OCI-LY3 (cell line): ENCODE measurements at regions not wholly inside any gene's neighbourhood (a gene's known extent, or its start where the extent isn't known, plus 50 kb on each side); places are given as distances from the start of the nearest gene placed in this dataset.

ENCODE experiments used
- H2AFZ ChIP-seq: fragments of 200-600, 300-600 bp; shearing (Covaris generic); 2 replicates; pipeline ENCODE4 v1.6.0; 2014; ENCODE audit warnings: antibody characterized with exemption, low read depth, low read length
- H3K27ac ChIP-seq: fragments of 200-600, 300-600 bp; sonication (generic); 2 replicates; pipeline ENCODE4 v1.5.1; 2014; ENCODE audit warnings: mild to moderate bottlenecking, low read length, moderate library complexity, mixed read lengths
- H3K27me3 ChIP-seq: fragments of 200-600, 300-600 bp; sonication (generic); 2 replicates; pipeline ENCODE4 v1.6.1; 2014; ENCODE audit warnings: low read depth, low read length, mixed read lengths
- H3K36me3 ChIP-seq: fragments of 200-600, 300-600 bp; sonication (generic); replicated peaks from 2 replicates; pipeline ENCODE3; 2014; ENCODE audit warnings: low read depth, low read length, mixed read lengths
- H3K4me1 ChIP-seq: fragments of 300-600, 200-600 bp; sonication (generic); 2 replicates; pipeline ENCODE4 v1.6.1; 2014; ENCODE audit warnings: low read length, mixed read lengths
- H3K4me2 ChIP-seq: fragments of 200-600, 300-600 bp; sonication (generic); 2 replicates; pipeline ENCODE4 v1.6.1; 2014; ENCODE audit warnings: low read length, mixed read lengths
- H3K4me3 ChIP-seq: fragments of 300-600, 200-600 bp; sonication (generic); 2 replicates; pipeline ENCODE4 v1.5.1; 2014; ENCODE audit warnings: antibody characterized with exemption, mild to moderate bottlenecking, low read length, moderate library complexity
- H3K79me2 ChIP-seq: fragments of 300-600, 200-600 bp; shearing (Covaris generic); 2 replicates; pipeline ENCODE4 v1.6.1; 2014; ENCODE audit warnings: mild to moderate bottlenecking, low read length, mixed read lengths
- H3K9ac ChIP-seq: fragments of 300-600, 200-600 bp; shearing (Covaris generic); 2 replicates; pipeline ENCODE4 v1.6.0; 2014; ENCODE audit warnings: mild to moderate bottlenecking, low read length, moderate library complexity
- H3K9me3 ChIP-seq: fragments of 200-600, 300-600 bp; shearing (Covaris generic); 2 replicates; pipeline ENCODE4 v1.6.1; 2014; ENCODE audit warnings: low read length, mixed read lengths; ENCODE audit not compliant: insufficient read depth
- H4K20me1 ChIP-seq: fragments of 200-600, 300-600 bp; sonication (generic); 2 replicates; pipeline ENCODE4 v1.6.1; 2016; ENCODE audit warnings: low read length, mixed read lengths; ENCODE audit not compliant: insufficient read depth
- EZH2phosphoT487 ChIP-seq: fragments of 200-600 bp; shearing (Covaris generic); IDR thresholded peaks from 2 replicates; pipeline ENCODE4 v1.6.1; 2018; ENCODE audit warnings: antibody characterized with exemption, mixed run types, low read depth
- TF ChIP-seq, protein P1 (sequence below): fragments of 200-600, 300-600 bp; sonication (generic); IDR thresholded peaks from 2 replicates; pipeline ENCODE4 v1.5.1; 2014; ENCODE audit warnings: antibody characterized with exemption, low read length, low read depth

DNA sequence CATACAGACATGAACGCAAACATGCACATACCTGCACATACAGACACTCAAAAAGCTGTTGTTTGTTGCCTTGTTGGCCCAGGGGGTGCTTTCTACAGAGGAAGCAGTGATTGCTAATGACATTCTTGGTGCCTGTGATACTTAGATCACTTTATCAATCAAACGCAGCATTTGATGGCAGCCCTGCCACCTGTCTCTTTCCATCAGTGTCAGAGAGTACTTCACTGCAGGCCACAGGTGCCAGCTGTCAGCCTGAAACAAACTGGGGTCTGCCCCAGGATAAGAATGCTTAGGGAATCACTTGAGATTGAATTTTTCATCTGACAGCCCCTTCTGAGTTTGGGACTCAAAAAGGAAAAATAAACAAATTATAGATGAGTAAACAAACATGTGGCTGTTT is 388.9 kb upstream of the SGCD start:
- H4K20me1 ChIP-seq = no peaks in the 10 kb centered on the region
- H3K79me2 ChIP-seq = no peaks in the 10 kb centered on the region
- H2AFZ ChIP-seq = no peak overlapping the region
- no peak overlapping the region for H3K4me2 ChIP-seq
- H3K9me3 ChIP-seq = no peaks in the 10 kb centered on the region
- H3K4me3 ChIP-seq = no peak overlapping the region
- TF ChIP-seq EZH2phosphoT487 = no peak
- TF ChIP-seq, protein P1, sequence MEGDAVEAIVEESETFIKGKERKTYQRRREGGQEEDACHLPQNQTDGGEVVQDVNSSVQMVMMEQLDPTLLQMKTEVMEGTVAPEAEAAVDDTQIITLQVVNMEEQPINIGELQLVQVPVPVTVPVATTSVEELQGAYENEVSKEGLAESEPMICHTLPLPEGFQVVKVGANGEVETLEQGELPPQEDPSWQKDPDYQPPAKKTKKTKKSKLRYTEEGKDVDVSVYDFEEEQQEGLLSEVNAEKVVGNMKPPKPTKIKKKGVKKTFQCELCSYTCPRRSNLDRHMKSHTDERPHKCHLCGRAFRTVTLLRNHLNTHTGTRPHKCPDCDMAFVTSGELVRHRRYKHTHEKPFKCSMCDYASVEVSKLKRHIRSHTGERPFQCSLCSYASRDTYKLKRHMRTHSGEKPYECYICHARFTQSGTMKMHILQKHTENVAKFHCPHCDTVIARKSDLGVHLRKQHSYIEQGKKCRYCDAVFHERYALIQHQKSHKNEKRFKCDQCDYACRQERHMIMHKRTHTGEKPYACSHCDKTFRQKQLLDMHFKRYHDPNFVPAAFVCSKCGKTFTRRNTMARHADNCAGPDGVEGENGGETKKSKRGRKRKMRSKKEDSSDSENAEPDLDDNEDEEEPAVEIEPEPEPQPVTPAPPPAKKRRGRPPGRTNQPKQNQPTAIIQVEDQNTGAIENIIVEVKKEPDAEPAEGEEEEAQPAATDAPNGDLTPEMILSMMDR = no peak
- H3K36me3 ChIP-seq = no peaks in the 10 kb centered on the region
- H3K4me1 ChIP-seq = no peaks in the 10 kb centered on the region
- no peak overlapping the region for H3K9ac ChIP-seq
- no peak overlapping the region for H3K27ac ChIP-seq
- no peaks in the 10 kb centered on the region for H3K27me3 ChIP-seq

DNA sequence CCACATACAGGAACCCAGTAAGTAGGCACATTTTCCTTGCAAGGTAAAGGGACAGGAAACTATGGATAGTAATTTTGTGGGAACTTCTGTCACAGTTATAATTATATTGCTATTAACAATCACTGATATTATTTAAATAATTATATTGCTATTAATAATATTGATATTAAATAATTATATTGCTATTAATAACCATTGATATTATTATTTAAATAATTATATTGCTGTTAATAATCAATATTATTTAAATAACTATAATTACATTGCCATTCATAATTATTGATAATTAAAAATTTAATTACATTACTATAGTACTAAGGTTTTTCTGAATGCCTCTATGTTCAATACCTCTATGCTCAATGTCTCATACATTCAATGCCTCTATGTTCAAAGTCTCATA is 385.6 kb upstream of the SGCD start:
- no peaks in the 10 kb centered on the region for H3K36me3 ChIP-seq
- no peaks in the 10 kb centered on the region for H3K27me3 ChIP-seq
- H2AFZ ChIP-seq = no peak overlapping the region
- no peak overlapping the region for H3K9ac ChIP-seq
- no peaks in the 10 kb centered on the region for H4K20me1 ChIP-seq
- H3K9me3 ChIP-seq = no peaks in the 10 kb centered on the region
- no peak overlapping the region for H3K4me2 ChIP-seq
- H3K4me1 ChIP-seq = no peaks in the 10 kb centered on the region
- H3K27ac ChIP-seq = no peak overlapping the region
- no peaks in the 10 kb centered on the region for H3K79me2 ChIP-seq
- TF ChIP-seq, protein P1 = no peak
- TF ChIP-seq EZH2phosphoT487 = no peak
- H3K4me3 ChIP-seq = no peak overlapping the region

DNA sequence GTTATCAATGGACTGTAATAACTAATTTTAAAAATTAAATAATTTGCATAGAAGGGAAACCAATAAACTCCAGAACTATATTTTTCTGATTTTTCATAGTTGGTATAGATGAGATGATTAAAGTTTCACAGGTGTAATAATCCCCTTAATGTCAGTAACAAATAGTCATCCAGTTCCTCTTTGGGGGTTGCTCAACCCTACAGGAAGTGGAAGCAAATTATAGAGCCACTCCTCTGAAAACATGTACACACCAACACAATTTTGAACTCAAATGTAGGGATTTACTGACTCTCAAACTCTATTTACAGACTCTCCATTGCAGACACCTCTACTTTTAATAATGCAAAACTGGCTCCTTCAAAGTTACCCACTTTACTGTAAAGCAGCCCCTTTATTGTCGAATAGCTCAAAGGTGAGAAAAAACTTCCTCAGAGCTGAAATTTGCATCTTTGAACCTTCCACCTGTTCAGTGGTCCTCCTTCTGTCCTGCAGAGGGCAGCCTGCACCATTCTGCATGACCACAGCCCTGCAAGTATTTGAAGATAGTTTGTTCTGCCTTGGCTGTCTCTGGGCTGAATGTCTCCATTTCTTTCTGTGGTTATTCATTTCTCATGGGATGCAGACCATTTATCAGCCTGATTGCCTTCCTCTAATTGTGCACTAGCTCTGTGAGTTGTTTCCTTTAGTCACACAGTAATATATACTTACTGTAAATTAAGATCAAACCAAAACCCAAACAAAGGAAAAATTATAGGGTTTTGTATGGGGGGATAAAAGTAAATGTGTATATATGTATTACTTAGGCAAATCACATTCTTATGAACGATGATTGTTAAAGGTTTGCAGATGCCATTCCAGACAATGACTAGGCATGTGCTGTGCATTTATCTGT is 383.2 kb upstream of the SGCD start:
- H3K9ac ChIP-seq = no peak overlapping the region
- no peaks in the 10 kb centered on the region for H3K36me3 ChIP-seq
- no peaks in the 10 kb centered on the region for H3K4me1 ChIP-seq
- H3K4me3 ChIP-seq = no peak overlapping the region
- no peaks in the 10 kb centered on the region for H3K9me3 ChIP-seq
- TF ChIP-seq, protein P1 = peak; percentile 54
- no peak for TF ChIP-seq EZH2phosphoT487
- no peak overlapping the region for H3K4me2 ChIP-seq
- H3K27ac ChIP-seq = no peak overlapping the region
- no peaks in the 10 kb centered on the region for H4K20me1 ChIP-seq
- H3K79me2 ChIP-seq = no peaks in the 10 kb centered on the region
- H2AFZ ChIP-seq = no peak overlapping the region
- H3K27me3 ChIP-seq = no peaks in the 10 kb centered on the region

DNA sequence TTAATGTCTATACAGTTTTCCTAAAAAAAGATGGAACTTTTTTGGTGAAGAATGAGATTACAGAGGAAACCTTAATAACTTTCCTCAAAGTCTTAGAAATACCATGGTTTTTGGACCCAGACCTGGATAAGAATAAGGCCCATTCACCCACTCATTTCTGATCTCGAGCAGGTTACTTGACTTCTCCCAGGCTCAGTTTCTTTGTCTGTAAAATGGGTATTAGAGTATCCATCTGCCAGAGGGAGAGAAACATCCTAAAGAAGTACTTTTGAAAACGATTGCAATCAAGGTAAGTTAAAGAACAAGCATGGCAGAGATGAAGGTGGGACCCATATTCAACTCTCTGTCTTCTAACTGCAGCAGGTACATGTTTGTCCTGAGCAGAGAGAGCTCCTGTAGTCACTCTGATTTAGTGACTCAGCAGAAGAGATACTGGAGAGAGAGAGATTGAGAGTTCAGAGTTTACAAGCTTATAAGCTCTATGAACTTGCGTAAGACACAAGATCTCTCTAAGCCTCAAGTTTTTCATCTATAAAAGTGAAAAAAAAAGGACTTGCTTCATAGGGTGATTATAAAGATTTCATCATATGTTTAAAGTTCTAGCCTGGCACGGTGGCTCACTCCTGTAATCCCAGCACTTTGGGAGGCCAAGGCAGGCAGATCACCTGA is 379.4 kb upstream of the SGCD start:
- Histone ChIP-seq H3K9ac (no peak overlapping the region), H3K4me3 (no peak overlapping the region), H3K36me3 (no peaks in the 10 kb centered on the region), H3K27me3 (no peaks in the 10 kb centered on the region), H3K79me2 (no peaks in the 10 kb centered on the region), H2AFZ (no peak overlapping the region), H4K20me1 (no peaks in the 10 kb centered on the region), H3K4me1 (no peaks in the 10 kb centered on the region), H3K4me2 (no peak overlapping the region), H3K9me3 (no peaks in the 10 kb centered on the region), H3K27ac (no peak overlapping the region)
- TF ChIP-seq, protein P1 = no peak
- TF ChIP-seq EZH2phosphoT487 = no peak
